ENCODE measurements at regions not wholly inside any gene's neighbourhood (a gene's known extent, or its start where the extent isn't known, plus 50 kb on each side); places are given as distances from the start of the nearest gene placed in this dataset.

DNA sequence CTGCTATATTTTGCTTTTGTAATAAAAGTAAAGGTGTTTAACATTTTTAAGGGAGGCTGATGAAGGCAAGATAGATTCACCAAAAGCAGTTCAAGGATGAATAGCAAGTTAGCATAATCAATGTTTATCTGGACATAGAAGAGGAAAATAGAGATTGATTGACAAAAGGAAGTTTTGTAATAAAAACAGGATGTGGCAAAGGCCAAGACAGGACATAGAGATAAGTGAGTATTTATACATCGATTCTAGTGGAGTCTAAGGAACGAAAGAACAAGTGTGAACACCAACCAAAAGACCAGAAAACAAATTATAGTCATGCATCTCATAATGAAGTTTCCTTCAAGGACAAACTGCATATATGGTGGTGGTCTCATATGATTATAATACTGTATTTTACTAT is 123.8 kb downstream of the CCDC71L start:
- TF ChIP-seq POLR2A (IDR thresholded peaks at IDR 0.05) = no peak
- TF ChIP-seq, protein P1, sequence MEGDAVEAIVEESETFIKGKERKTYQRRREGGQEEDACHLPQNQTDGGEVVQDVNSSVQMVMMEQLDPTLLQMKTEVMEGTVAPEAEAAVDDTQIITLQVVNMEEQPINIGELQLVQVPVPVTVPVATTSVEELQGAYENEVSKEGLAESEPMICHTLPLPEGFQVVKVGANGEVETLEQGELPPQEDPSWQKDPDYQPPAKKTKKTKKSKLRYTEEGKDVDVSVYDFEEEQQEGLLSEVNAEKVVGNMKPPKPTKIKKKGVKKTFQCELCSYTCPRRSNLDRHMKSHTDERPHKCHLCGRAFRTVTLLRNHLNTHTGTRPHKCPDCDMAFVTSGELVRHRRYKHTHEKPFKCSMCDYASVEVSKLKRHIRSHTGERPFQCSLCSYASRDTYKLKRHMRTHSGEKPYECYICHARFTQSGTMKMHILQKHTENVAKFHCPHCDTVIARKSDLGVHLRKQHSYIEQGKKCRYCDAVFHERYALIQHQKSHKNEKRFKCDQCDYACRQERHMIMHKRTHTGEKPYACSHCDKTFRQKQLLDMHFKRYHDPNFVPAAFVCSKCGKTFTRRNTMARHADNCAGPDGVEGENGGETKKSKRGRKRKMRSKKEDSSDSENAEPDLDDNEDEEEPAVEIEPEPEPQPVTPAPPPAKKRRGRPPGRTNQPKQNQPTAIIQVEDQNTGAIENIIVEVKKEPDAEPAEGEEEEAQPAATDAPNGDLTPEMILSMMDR (IDR thresholded peaks at IDR 0.05) = no peak
